Lung (tissue), 11 donors: ENCODE measurements at regions not wholly inside any gene's neighbourhood (a gene's known extent, or its start where the extent isn't known, plus 50 kb on each side); places are given as distances from the start of the nearest gene placed in this dataset.

Experiments
- ATAC-seq: fragments of 200-7000 bp; cut with Tn5 transposase; one replicate; pipeline ENCODE4 v1.9.1; 2020; ENCODE audit warnings: moderate number of reproducible peaks; ENCODE audit not compliant: insufficient read depth, low FRiP score
- DNase-seq, 3 donors: peaks; one replicate each; pipeline ENCODE4 v3.0.0-alpha.2; 2013 to 2017
- H3K27ac ChIP-seq, 2 donors: one replicate each; pipeline ENCODE4 v1.5.1; 2013; ENCODE audit warnings: mild to moderate bottlenecking in 2 of 2, moderate library complexity in 2 of 2, control low read depth in 1 of 2, inconsistent platforms in 1 of 2, low read depth in 1 of 2, low read length in 1 of 2
- H3K27me3 ChIP-seq, 3 donors: one replicate each; pipeline ENCODE4 v1.5.1; 2013; ENCODE audit warnings: low read length in 2 of 3; ENCODE audit not compliant: control insufficient read depth in 3 of 3, insufficient read depth in 3 of 3
- H3K36me3 ChIP-seq, 4 donors: one replicate each; pipeline ENCODE4 v1.5.1; 2013; ENCODE audit warnings: low read length in 4 of 4, mild to moderate bottlenecking in 1 of 4, moderate library complexity in 1 of 4; ENCODE audit not compliant: control insufficient read depth in 4 of 4, insufficient read depth in 4 of 4
- H3K4me1 ChIP-seq, 5 donors: one replicate each; pipeline ENCODE4 v1.5.1; 2013; ENCODE audit warnings: low read length in 5 of 5, mild to moderate bottlenecking in 2 of 5, moderate library complexity in 1 of 5; ENCODE audit not compliant: control insufficient read depth in 5 of 5, insufficient read depth in 5 of 5
- H3K4me3 ChIP-seq: one replicate; pipeline ENCODE4 v1.5.1; 2013; ENCODE audit warnings: mild to moderate bottlenecking, control low read depth, moderate library complexity
- H3K9ac ChIP-seq, 2 donors: one replicate each; pipeline ENCODE4 v1.5.1; 2013; ENCODE audit warnings: low read length in 2 of 2, control low read depth in 1 of 2; ENCODE audit not compliant: insufficient read depth in 1 of 2
- H3K9me3 ChIP-seq, 4 donors: one replicate each; pipeline ENCODE4 v1.5.1; 2013; ENCODE audit warnings: low read length in 3 of 4, mild to moderate bottlenecking in 1 of 4, moderate library complexity in 1 of 4; ENCODE audit not compliant: control insufficient read depth in 4 of 4, insufficient read depth in 3 of 4
- WGBS, 2 donors: extraction: QIAGEN DNeasy Blood & Tissue Kit; methylation state at CpG; one replicate each; pipeline ENCODE4 v1.1.7; 2013; 5-methylcytosine and 5-hydroxymethylcytosine counted together
- TF ChIP-seq, protein P1 (sequence below): IDR thresholded peaks from 2 replicates; pipeline ENCODE4 v1.5.1; 2012; ENCODE audit warnings: mild to moderate bottlenecking; ENCODE audit errors: control extremely low read depth, extremely low read depth
- donor health status: control.
- donor health status: control.
- donor health status: Bipolar disorder and iron deficiency.
- donor health status: healthy.
- donor health status: DM: yes; HTN: yes; CAD: no.

DNA sequence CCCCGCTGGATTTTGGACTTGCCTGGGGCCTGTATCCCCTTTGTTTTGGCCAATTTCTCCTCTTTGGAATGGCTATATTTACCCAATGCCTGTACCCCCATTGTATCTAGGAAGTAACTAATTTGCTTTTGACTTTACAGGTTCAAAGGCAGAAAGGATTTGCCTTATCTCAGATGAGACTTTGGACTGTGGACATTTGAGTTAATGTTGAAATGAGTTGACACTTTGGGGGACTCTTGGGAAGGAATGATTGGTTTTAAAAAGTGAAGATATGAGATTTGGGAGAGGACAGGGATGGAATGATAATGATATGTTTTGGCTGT lies 1220.3 kb upstream of the CITED2 start:
- Histone ChIP-seq H3K4me3 (no peak overlapping the region), H3K4me1 (peaks cover 0 to 3% (median 0%) of the 10 kb centered on the region in 5 donors), H3K27me3 (no peaks in the 10 kb centered on the region), H3K9me3 (peaks cover 0 to 4% (median 0%) of the 10 kb centered on the region in 4 donors), H3K9ac (no peak overlapping the region), H3K27ac (no peak overlapping the region), H3K36me3 (no peaks in the 10 kb centered on the region)
- 83 to 87% methylated on average over 1 of the region's 1 CpG for WGBS, 2 donors
- ATAC-seq, result no peak
- TF ChIP-seq, protein P1, sequence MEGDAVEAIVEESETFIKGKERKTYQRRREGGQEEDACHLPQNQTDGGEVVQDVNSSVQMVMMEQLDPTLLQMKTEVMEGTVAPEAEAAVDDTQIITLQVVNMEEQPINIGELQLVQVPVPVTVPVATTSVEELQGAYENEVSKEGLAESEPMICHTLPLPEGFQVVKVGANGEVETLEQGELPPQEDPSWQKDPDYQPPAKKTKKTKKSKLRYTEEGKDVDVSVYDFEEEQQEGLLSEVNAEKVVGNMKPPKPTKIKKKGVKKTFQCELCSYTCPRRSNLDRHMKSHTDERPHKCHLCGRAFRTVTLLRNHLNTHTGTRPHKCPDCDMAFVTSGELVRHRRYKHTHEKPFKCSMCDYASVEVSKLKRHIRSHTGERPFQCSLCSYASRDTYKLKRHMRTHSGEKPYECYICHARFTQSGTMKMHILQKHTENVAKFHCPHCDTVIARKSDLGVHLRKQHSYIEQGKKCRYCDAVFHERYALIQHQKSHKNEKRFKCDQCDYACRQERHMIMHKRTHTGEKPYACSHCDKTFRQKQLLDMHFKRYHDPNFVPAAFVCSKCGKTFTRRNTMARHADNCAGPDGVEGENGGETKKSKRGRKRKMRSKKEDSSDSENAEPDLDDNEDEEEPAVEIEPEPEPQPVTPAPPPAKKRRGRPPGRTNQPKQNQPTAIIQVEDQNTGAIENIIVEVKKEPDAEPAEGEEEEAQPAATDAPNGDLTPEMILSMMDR, result no peak
- no peak for DNase-seq

GRCh38 chr6:140592877-140593276 lies 1218.4 kb upstream of the CITED2 start:
- TF ChIP-seq, protein P1, result no peak
- WGBS, 2 donors, result 96% methylated on average over 3 of the region's 3 CpGs
- H3K9ac ChIP-seq, result no peak overlapping the region
- H3K36me3 ChIP-seq, result no peaks in the 10 kb centered on the region
- no peak for DNase-seq
- peaks cover 0 to 3% (median 0%) of the 10 kb centered on the region in 5 donors for H3K4me1 ChIP-seq
- H3K27me3 ChIP-seq, result no peaks in the 10 kb centered on the region
- H3K9me3 ChIP-seq, result peaks cover 0 to 4% (median 0%) of the 10 kb centered on the region in 4 donors
- ATAC-seq, result no peak
- no peak overlapping the region for H3K27ac ChIP-seq
- H3K4me3 ChIP-seq, result no peak overlapping the region

DNA sequence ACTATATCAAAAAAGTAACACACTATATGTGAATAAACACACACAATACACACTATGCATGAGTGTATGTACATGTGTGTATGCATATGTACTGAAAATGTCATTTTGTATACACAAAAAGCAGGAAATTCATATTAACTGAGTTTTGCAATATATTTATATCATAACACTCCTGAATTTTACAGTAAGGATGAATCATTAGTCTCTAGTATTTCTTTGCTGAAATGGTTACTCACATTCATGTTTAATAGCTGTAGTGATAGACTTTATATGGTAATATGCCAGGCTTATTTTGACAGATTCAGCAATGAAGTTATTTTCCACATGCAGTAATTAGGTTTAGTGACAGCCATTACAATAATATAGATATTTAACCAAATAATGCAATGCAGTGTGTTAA lies 1216.2 kb upstream of the CITED2 start:
- peaks cover 0 to 7% (median 0%) of the 10 kb centered on the region in 4 donors for H3K9me3 ChIP-seq
- H3K9ac ChIP-seq, result no peak overlapping the region
- H3K27me3 ChIP-seq, result no peaks in the 10 kb centered on the region
- ATAC-seq (no peak), DNase-seq (no peak)
- no peaks in the 10 kb centered on the region for H3K4me1 ChIP-seq
- TF ChIP-seq, protein P1, result no peak
- no peaks in the 10 kb centered on the region for H3K36me3 ChIP-seq
- no peak overlapping the region for H3K27ac ChIP-seq
- H3K4me3 ChIP-seq, result no peak overlapping the region

- Histone ChIP-seq H3K4me1 (no peaks in the 10 kb centered on the region), H3K27ac (no peak overlapping the region), H3K27me3 (no peaks in the 10 kb centered on the region), H3K36me3 (no peaks in the 10 kb centered on the region), H3K9me3 (peaks cover 0 to 3% (median 0%) of the 10 kb centered on the region in 4 donors), H3K4me3 (no peak overlapping the region), H3K9ac (no peak overlapping the region)
- DNase-seq (no peak), ATAC-seq (no peak)
- TF ChIP-seq, protein P1, result no peak
- 76 to 92% methylated on average over 3 of the region's 3 CpGs for WGBS, 2 donors
Observed at GRCh38 chr6:140586426-140587061, 1212.1 kb upstream of the CITED2 start.
